ENCODE measurements at regions not wholly inside any gene's neighbourhood (a gene's known extent, or its start where the extent isn't known, plus 50 kb on each side); places are given as distances from the start of the nearest gene placed in this dataset.

- TF ChIP-seq GATA2 (IDR thresholded peaks at IDR 0.05; ENCODE audit: low read depth, low read length) (no peak), GATA3 (IDR thresholded peaks at IDR 0.05; ENCODE audit: low read depth, low read length) (no peak)
Measured at GRCh38 chr16:80324371-80324770, 216.4 kb upstream of the DYNLRB2 start.
